ENCODE measurements at regions not wholly inside any gene's neighbourhood (a gene's known extent, or its start where the extent isn't known, plus 50 kb on each side); places are given as distances from the start of the nearest gene placed in this dataset.
A peak's percentile ranks its signal among the peaks of the same experiment; 100 is the strongest.
"Not testable (repeated sequence)": the region's sequence is repeated elsewhere in the genome, so short reads cannot be mapped to it uniquely, and the experiment has no call there.

DNA sequence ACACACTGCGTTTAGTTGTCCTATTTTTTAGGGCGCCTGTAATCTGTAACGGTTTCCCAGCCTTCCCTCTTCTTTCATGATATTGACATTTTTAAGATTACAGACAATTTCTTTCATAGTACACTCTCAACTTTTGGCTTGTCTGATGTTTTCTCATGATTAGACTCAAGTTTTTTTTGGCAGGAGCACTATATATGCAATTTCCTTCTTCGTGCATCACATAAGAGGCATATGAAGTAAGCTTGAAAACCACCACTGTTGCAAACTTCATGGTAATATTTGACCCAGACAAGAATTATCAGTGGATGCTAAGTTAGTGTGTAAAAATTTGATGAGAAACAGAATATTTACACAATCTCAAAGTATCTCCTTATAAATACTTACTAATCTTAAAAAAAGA is 119.2 kb upstream of the CMC1 start:
- no peak for ATAC-seq
- no peak for DNase-seq (ENCODE audit: low spot score)
- intact Hi-C loops (cut with DNase I), result no loop called here

DNA sequence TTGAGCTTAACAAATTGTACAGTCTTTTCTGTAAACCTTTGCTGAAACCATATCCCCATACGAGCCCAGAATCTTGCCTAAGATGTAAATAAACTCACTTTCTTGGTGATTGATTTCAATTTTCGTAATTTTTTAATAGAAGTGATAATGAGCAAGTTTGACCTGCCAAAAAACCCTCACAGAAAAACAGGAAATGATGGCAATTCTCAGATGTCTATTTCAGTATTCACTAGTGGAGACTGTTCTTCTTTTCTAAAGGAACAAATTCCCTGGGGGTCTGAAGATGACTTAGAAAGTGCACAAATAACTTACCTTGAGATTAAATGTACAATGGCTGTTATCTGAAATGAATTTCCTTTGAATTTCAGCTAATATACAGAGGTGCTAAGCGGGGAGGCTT is 116.5 kb upstream of the CMC1 start:
- ATAC-seq (no peak), DNase-seq (ENCODE audit: low spot score) (no peak)
- intact Hi-C loops (cut with DNase I), result no loop called here

DNA sequence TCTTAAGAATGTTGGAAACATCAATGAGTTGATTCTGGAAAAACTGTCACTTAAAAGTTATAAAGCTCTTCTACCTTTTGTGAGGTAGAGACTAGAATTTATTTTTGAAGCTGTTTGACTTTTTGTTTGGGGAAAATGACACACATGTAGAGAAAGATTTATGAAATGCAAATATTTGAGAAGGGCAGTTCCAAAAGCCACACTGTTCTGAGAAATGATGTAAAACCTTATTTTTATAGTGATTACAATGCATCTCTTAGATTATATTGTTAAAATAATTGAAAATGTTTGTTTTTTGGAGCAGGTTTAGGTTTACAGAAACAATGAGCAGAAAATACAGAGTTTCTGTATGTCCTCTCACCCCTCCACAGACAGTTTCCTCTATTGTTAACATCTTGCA is 116.1 kb upstream of the CMC1 start:
- intact Hi-C loops (cut with DNase I), result no loop called here
- no peak for DNase-seq (ENCODE audit: low spot score)
- ATAC-seq, result no peak

DNA sequence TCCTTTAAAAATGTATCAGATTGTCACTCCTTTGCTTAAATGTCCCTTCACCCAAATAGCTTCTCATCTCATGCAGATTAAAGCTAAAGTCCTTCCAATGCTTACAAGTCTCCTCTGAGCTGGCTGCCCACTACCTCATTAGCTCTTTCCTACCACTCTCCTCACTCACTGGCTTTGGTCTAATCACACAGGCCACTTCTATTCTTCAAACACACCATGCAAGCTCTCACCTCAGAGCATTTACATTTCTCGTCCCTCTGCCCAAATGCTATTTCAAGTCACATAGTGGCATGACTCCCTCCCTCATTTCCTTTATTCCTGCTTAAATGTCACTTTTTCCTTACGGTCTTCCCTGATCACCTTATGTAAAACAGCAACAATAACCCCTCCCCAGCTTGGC is 110.6 kb upstream of the CMC1 start:
- no peak for ATAC-seq
- intact Hi-C loops (cut with DNase I), result no loop called here
- no peak for DNase-seq (ENCODE audit: low spot score)

DNA sequence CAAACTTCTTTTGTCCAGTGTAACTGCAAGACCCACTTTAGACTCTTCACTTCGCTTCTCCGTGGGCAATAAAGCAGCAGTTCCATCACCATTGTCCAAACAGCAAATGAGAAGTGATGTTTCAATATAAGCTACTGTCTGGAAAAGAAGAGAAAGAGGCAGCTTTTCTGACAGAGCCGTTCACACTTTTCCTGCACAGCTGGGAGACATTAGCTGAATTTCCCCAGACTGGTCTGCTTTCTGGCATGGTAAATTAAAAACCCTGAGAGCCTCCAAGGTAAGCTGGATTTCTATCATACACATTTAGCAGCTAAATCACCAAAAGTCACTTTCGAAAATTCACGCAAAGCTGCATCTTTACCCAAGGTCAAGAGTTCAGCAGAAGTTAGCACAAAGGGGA is 108.5 kb upstream of the CMC1 start:
- ATAC-seq (no peak), DNase-seq (ENCODE audit: low spot score) (no peak)
- intact Hi-C loops (cut with DNase I), result no loop called here

DNA sequence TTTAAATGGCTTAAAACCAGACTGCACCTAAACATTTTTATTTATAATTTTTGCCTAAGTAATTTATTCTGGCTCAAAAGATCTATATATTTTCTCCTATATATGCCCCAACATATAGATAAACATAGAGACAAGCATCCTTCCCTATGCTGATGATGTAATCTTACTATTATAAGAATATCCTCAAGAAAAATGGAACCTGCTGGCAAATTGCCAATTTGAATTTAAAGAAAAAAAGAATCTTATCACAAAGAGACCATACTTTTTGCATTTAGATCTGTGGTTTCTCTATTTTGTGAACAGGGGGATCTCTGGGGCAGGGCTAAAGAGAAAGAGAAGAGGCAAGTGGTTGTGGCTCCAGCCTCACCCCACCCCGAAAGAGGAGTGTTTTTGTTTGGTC is 107.2 kb upstream of the CMC1 start:
- intact Hi-C loops (cut with DNase I), result no loop called here
- ATAC-seq, result no peak
- no peak for DNase-seq (ENCODE audit: low spot score)

DNA sequence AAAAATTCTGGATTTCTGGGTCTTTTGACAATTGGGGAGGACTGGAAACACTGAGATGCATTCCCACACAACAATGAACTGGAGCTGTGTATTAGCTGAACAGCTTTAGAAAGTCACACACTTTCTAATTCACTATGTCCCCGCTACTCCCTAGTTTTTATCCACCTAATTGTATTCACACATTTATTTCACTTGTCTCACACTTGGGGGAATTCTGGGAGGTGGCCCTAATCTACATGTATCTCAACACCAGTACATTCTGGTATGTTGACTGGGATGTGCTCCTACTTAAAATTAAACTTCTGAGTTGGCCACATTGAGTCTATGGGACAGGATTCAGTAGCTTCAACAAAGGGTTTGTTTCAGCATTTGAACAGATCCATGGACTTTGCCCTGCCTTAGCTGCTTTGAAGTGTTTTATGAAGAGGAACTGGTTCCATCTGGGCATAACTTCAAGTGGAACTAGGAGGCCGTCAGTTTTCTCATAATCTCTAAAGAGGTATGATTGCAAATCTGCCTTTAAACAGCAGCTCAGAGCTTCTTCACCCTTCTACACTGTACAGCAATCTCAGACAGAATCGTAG is 106.5 kb upstream of the CMC1 start:
- intact Hi-C loops (cut with DNase I), result no loop called here
- no peak for DNase-seq (ENCODE audit: low spot score)
- no peak for ATAC-seq

DNA sequence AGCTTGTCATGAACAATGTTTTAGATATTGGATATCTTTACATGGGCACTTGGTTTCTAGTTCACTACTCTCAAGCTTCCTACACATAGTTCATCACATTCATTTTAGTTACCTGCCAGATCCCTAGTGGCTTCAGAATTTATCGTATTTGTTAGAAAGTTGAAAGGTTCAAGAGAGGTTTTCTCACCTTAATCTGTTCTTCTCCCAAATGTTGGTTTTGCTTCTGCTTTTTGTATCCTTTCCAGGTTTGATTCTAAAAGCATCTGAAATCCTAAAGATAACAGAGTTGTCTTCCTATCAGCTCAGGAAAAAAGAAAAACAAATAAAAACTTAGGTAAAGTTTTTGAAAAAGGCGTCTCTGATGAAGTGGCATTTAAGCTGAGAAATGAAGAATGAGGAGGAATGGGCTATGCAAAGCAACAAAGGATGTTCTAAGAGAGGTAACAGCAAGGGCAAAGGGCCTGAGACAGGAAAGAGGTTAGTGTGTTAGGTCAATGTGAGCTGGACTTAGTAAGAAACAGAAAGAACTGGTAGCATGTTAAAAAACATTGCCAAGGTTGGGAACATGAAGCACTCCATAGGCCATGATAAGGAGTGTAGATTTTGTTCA is 104.7 kb upstream of the CMC1 start:
- no peak for ATAC-seq
- no peak for DNase-seq (ENCODE audit: low spot score)
- intact Hi-C loops (cut with DNase I), result no loop called here

DNA sequence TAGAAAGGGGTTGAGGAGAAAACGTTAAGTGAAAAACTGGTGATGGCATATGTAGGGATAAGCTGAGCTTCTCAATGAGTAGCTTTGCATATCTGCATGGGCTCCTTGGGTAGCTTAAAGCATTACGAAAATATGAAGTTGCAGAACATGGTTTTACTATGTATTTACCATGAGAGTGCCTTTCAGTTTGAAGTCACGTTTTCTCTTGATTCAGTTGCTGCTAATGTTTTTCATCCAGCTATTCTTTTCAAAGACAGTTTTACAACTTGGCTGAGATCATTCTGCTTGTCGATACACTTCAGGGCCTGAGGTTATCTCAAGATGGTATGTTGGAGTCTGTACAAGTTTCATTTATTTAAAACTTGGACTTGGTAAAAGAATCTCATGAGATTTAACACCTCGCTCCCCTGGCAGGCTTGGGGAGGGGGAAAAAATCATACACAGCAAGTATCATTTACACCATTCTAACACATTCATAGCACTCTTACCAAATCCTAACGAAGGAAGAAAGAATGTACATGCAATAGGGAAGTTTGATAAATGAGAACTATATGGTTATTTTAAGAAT is 103.3 kb upstream of the CMC1 start:
- ATAC-seq, result no peak
- intact Hi-C loops (cut with DNase I), result no loop called here
- no peak for DNase-seq (ENCODE audit: low spot score)

DNA sequence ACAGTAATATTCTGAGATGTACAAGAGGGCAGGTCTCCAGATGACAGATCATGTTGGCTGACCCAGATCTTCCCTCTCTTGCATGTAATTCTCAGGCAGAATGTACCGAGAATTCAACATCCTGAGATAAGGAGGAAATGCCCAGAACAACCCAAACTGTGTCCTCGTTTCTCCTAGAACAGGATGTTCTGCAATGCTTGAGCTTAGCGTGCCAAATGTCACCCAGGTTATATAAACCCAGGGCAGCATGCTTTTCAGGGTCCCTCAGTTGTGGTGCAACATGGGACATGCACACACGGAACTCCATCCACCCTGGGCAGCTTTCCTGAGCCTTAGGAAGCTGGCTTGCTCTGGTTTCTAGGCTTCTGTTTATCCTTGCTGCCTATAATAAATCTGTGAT is 102.1 kb upstream of the CMC1 start:
- DNase-seq (ENCODE audit: low spot score) (no peak), ATAC-seq (peak; percentile 88)

DNA sequence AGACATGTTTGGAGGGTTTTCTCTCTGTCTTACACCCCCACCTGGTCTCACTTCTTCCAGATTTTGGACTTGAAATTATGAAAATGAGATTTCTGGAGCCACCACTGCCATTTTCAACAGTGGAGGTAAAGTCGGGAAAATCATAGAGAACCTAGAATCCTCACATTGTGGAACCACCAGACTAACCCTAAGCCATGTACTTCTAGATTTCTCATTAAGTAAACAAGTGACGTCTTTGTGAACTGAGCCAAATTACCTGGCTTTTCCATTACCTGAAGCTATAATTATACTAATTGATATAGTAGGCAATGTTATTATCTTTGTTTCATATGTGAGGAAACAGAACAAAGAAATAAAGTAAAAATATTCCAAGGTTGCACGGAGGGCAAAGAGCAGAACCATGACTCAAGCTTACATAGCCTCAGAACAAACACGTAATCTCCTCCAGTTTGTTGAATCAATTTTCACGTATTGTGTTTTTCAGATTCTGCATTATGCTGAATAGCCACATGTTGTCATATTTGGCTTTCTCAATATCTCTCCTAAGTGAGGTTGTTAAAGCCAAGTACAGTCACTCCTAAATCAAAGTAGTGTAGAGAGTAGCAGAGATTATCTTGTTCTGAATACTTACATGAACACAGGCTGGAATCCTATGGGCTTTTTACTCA is 101.3 kb upstream of the CMC1 start:
- intact Hi-C loops (cut with DNase I), result no loop called here
- no peak for DNase-seq (ENCODE audit: low spot score)
- ATAC-seq, result peak; percentile 59

More for the DNA sequence above, 102.1 kb upstream of the CMC1 start:
- intact Hi-C loops (cut with DNase I), result no loop called here

DNA sequence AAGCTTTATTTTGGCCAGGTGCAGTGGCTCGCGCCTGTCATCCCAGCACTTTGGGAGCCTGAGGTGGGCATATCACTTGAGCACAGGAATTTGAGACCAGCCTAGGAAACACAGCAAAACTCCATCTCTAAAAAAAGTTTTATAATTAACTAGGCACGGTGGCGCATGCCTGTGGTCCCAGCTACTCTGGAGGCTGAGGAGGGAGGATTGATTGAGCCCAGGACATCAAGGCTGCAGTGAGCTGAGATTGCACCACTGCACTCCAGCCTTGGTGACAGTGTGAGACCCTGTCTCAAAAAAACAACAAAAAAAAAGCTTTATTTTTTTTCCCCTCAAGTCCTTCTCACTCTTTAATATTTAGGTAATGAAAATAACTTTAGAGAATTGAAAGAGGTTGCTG is 100.8 kb upstream of the CMC1 start:
- DNase-seq (ENCODE audit: low spot score) (no peak), ATAC-seq (no peak)
- intact Hi-C loops (cut with DNase I), result no loop called here

DNA sequence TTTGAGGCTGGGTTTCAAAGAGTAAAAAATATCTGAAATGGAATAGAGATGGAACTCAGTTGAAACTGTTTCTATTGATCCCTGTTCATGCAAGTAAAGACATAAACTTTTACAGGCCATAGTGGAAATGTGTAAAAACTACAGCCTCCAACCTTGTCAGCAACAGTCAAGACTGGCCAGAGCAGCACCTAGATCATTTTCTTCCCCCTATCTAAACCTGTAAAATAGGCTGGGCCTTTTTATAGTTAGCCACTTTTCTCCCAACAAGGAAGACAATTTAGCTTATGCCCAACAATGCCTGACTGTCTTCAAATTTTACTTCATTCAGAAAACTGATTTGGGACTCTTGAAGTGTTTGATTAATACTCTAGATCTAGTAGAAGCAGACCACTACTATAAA is 91.5 kb upstream of the CMC1 start:
- no peak for ATAC-seq
- DNase-seq (ENCODE audit: low spot score), result no peak
- intact Hi-C loops (cut with DNase I), result no loop called here

DNA sequence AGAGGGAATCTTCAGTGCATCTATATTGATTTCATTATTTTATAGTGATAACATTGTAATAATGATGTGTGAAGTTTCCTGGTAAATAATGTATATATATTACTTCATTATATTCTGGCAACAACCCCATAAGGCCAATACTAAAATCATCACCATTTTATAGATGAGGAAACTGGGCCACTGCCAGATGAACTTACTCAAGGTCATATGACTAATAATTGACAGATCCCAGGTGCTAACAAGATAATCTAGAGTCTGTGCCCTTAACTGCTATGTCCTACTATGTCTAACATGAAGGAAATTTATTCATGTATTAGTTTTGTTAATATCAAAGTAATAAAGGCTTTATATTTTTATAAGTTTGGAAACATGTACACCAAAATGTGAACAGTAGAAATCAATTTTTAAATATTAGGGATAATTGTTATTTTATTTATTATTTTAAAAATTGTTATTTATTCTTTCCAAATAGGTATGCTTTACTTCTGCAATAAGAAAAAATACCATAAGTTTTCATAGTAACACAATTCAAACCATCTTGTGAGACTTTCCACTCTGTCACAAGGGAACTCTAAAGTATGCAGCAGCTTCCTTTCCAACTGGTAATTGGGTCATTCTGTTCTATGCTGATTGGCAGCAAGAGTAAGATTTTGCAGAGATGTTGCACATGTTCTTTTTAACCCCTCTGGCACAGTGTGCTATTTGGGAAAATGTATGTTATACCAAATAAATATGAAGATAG is 90.8 kb upstream of the CMC1 start:
- intact Hi-C loops (cut with DNase I), result no loop called here
- peak; percentile 74 for ATAC-seq
- DNase-seq (ENCODE audit: low spot score), result no peak

DNA sequence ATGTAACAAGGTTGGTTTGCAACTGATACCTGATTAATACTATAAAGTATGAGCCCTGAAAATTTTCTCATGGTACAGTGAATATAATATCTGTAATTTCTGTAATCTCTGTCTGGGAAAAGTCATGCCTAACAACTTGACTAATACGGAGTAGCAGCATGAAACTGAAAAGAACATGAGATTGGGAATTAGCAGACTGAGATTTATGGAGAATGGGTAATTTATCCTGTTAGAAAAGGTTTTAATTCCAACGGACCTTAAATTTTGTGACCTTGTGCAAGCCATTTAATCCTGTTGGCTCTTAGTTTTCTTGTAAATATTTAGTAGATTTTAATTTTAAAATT is 90.2 kb upstream of the CMC1 start:
- ATAC-seq (no peak), DNase-seq (ENCODE audit: low spot score) (no peak)
- intact Hi-C loops (cut with DNase I), result no loop called here

DNA sequence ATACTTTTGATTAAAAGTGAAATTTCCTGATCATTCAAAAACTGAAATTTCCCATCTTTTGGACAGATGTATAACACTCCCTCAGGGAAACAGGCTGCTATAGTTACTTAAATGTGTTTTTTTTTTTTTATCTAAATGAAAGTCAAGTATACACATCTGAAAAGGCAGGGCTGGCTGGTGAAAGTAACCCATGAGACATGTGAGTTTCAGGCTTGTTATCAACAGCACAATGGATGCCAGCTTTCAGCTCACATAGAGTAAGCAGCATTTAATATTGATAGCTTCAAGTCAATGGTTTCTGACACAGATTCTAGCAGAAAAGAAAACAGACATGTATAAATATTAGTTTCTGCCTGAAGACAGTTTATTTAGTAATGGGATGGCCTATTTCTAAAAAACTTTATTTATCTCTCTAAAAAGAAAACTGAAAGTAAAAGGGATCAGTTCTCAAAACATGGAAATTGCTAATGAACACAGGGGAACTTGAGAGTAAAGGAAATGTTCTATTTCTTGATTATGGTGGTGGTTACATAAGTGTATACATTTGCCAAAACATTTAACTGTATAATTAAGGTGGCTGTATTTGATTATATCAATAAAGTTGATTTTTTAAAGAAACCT is 89.7 kb upstream of the CMC1 start:
- peak; percentile 44 for ATAC-seq
- intact Hi-C loops (cut with DNase I), result no loop called here
- no peak for DNase-seq (ENCODE audit: low spot score)

DNA sequence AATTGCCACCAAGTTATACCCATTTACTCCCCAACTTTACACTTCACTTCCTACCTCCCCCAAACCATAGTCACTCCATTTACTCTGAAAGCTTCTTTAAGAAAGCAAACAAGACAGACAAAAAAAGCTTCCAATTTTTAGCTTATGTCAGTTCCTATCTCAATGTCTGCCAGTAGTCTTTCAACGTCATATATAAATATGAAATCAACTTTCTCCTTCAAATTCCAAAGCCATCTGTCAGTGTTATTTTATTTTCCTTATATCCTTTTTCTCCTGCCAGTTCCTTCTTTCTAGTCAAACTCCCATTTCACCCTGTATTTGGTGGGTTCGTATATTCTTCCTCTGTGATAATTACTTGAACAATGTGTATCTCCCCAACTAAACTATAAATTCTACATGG is 85.8 kb upstream of the CMC1 start:
- intact Hi-C loops (cut with DNase I), result no loop called here
- no peak for DNase-seq (ENCODE audit: low spot score)
- no peak for ATAC-seq

DNA sequence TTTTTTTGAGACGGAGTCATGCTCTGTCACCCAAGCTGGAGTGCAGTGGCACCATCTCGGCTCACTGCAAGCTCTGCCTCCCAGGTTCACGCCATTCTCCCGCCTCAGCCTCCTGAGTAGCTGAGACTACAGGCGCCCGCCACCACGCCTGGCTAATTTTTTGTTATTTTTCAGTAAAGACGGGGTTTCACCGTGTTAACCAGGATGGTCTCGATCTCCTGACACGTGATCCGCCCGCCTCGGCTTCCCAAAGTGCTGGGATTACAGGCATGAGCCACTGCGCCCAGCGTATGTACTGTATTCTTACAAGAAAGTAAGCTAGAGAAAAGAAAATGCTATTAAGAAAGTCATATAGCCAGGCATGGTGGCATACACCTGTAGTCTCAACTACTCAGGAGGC is 84.8 kb upstream of the CMC1 start:
- DNase-seq (ENCODE audit: low spot score); intact Hi-C loops (cut with DNase I): not testable (repeated sequence)

DNA sequence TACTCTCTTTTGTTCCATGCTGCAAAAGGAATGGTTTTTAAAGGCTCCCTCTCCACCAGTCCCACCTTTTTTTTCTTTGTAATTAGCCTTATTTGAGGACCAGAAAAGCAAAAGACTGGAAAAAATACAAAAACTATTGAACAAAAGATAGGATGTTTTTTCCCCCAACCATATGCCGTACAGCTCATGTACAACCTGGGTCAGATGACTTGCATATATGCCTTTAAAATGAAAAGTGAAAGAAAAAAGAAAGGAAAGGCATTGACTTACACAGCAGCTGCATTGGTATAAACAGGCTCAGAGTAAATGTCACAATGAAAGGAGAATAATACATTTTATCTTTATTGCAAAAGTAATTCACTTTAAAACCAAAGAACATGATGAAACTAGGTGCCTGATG is 69.5 kb upstream of the CMC1 start:
- ATAC-seq (no peak), DNase-seq (ENCODE audit: low spot score) (no peak)
- intact Hi-C loops (cut with DNase I), result no loop called here

More for the DNA sequence above, 84.8 kb upstream of the CMC1 start:
- ATAC-seq, result not testable (repeated sequence)

DNA sequence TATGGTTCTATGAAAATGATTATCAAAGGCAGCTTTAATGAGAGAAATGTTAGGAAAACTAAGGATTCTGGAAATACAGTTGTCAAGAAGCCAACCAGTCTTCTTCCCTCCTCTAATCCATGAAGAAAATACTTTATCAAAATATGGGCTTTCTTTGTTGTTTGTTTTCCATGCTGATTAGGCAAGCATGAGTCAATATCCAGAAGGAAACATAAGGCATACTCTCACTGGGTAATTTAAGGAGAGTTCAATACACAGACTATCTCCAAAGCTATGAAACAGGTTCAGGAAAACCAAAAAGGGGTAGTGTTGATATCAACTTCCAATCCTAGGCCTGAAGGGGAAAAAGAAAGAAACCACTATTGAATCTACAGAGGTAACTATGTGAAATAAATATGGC is 68.7 kb upstream of the CMC1 start:
- intact Hi-C loops (cut with DNase I), result no loop called here
- DNase-seq (ENCODE audit: low spot score) (no peak), ATAC-seq (no peak)
